ENCODE measurements at regions not wholly inside any gene's neighbourhood (a gene's known extent, or its start where the extent isn't known, plus 50 kb on each side); places are given as distances from the start of the nearest gene placed in this dataset.

- TF ChIP-seq TCF3 (IDR thresholded peaks at IDR 0.05; ENCODE audit: borderline replicate concordance, insufficient read depth, low read depth, low read length) (no peak), SUZ12 (IDR thresholded peaks at IDR 0.05; ENCODE audit: unreplicated experiment) (no peak), SPI1 (IDR thresholded peaks at IDR 0.05; ENCODE audit: borderline replicate concordance, insufficient read depth, low read depth, low read length) (no peak)
These were observed 290.2 kb downstream of the SLITRK1 start (continued) for GRCh38 chr13:83592095-83592494.

GRCh38 chr13:83589814-83590213, 292.5 kb downstream of the SLITRK1 start:
- in situ Hi-C loops (cut with MboI): no loop called here
- no peaks in the 10 kb centered on the region for H4K20me1 ChIP-seq (ENCODE audit: control insufficient read depth, insufficient read depth)
- H3K9me3 ChIP-seq (replicated peaks; ENCODE audit: control insufficient read depth, insufficient read depth, low read length): no peaks in the 10 kb centered on the region
- no peaks in the 10 kb centered on the region for H3K36me3 ChIP-seq (ENCODE audit: control insufficient read depth in 2 of 2, insufficient read depth in 2 of 2, low read length in 1 of 2)
- 0% methylated on average over 1 of the region's 1 CpG for WGBS (ENCODE audit: insufficient coverage, insufficient replicate concordance, low lambda C conversion rate, missing lambda C conversion rate)
- TF ChIP-seq, protein P1, sequence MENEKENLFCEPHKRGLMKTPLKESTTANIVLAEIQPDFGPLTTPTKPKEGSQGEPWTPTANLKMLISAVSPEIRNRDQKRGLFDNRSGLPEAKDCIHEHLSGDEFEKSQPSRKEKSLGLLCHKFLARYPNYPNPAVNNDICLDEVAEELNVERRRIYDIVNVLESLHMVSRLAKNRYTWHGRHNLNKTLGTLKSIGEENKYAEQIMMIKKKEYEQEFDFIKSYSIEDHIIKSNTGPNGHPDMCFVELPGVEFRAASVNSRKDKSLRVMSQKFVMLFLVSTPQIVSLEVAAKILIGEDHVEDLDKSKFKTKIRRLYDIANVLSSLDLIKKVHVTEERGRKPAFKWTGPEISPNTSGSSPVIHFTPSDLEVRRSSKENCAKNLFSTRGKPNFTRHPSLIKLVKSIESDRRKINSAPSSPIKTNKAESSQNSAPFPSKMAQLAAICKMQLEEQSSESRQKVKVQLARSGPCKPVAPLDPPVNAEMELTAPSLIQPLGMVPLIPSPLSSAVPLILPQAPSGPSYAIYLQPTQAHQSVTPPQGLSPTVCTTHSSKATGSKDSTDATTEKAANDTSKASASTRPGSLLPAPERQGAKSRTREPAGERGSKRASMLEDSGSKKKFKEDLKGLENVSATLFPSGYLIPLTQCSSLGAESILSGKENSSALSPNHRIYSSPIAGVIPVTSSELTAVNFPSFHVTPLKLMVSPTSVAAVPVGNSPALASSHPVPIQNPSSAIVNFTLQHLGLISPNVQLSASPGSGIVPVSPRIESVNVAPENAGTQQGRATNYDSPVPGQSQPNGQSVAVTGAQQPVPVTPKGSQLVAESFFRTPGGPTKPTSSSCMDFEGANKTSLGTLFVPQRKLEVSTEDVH (IDR thresholded peaks at IDR 0.05; ENCODE audit: low read depth, partially characterized antibody): no peak
- no peak for TF ChIP-seq ZSCAN29 (IDR thresholded peaks at IDR 0.05)
- TF ChIP-seq SMC3 (IDR thresholded peaks at IDR 0.05; ENCODE audit: borderline replicate concordance, low read length): no peak
- no peak for TF ChIP-seq MXI1 (IDR thresholded peaks at IDR 0.05; ENCODE audit: low read depth, low read length)
- TF ChIP-seq CEBPZ (IDR thresholded peaks at IDR 0.05; ENCODE audit: low read depth, low read length): no peak
- no peak for TF ChIP-seq RUNX3 (IDR thresholded peaks at IDR 0.05; ENCODE audit: low read length)
- no peak for TF ChIP-seq NRF1 (conservative IDR thresholded peaks at IDR 0.05; ENCODE audit: low read depth, low read length)
- no peak for TF ChIP-seq ZNF207 (IDR thresholded peaks at IDR 0.05; ENCODE audit: borderline replicate concordance)
- no peak for TF ChIP-seq NFYA (IDR thresholded peaks at IDR 0.05; ENCODE audit: borderline replicate concordance, low read depth, low read length)
- no peak for TF ChIP-seq TCF3 (IDR thresholded peaks at IDR 0.05; ENCODE audit: borderline replicate concordance, insufficient read depth, low read depth, low read length)
- TF ChIP-seq HSF1 (IDR thresholded peaks at IDR 0.05; ENCODE audit: low read depth, low read length): no peak
- TF ChIP-seq SMARCA5 (IDR thresholded peaks at IDR 0.05): no peak
- BruUV-seq (replicated peaks): no TSS peak
- intact Hi-C loops (cut with micrococcal nuclease; ENCODE audit: unreplicated experiment): no loop called here
- no peak overlapping the region for H3K9ac ChIP-seq (ENCODE audit: control insufficient read depth, insufficient read depth, low read length)
- ATAC-seq (no peak), DNase-seq (ENCODE audit: low read depth, low spot score) (no peak), FAIRE-seq (no peak)
- CTCF ChIA-PET: interaction anchor here (1.0 kb wide), 1 partner anchor 10 kb away, joined by 3 read pairs; no protein-coding TSS in a partner anchor
- no peak overlapping the region for H2AFZ ChIP-seq (ENCODE audit: control insufficient read depth, low read depth, low read length)
- H3K4me1 ChIP-seq (ENCODE audit: control insufficient read depth, insufficient read depth, low read length): no peaks in the 10 kb centered on the region
- H3K4me2 ChIP-seq (ENCODE audit: control insufficient read depth, insufficient read depth): no peak overlapping the region
- no peaks in the 10 kb centered on the region for H3K79me2 ChIP-seq (ENCODE audit: control insufficient read depth, insufficient read depth, low read length)
- no peaks in the 10 kb centered on the region for H3K27me3 ChIP-seq (replicated peaks in 1 of 2; ENCODE audit: control insufficient read depth in 2 of 2, insufficient read depth in 2 of 2, low read length in 1 of 2)
- no peak overlapping the region for H3K27ac ChIP-seq (ENCODE audit: control insufficient read depth, insufficient read depth)
- RAD21 ChIA-PET (ENCODE audit: unreplicated experiment): no interaction called here
- POLR2A ChIA-PET: no interaction called here
- no peak overlapping the region for H3K4me3 ChIP-seq
- SMC1A ChIA-PET (ENCODE audit: uncharacterized antibody, unreplicated experiment): interaction anchor here (0.5 kb wide), 1 partner anchor 26 kb away, joined by 3 read pairs; no protein-coding TSS in a partner anchor

Data from GM12878 (cell line).